ENCODE measurements at regions not wholly inside any gene's neighbourhood (a gene's known extent, or its start where the extent isn't known, plus 50 kb on each side); places are given as distances from the start of the nearest gene placed in this dataset.
"Not testable (repeated sequence)": the region's sequence is repeated elsewhere in the genome, so short reads cannot be mapped to it uniquely, and the experiment has no call there.

GRCh38 chr11:67881836-67882235, 122.1 kb downstream of the UNC93B1 start:
- H3K9me3 Mint-ChIP-seq (ENCODE audit: unreplicated experiment); DNase-seq (ENCODE audit: unreplicated experiment); H3K4me3 Mint-ChIP-seq (ENCODE audit: unreplicated experiment); H3K27ac Mint-ChIP-seq (ENCODE audit: low read depth, unreplicated experiment); H3K4me1 Mint-ChIP-seq (ENCODE audit: insufficient read depth, unreplicated experiment); CTCF ChIA-PET; POLR2A ChIA-PET; H3K36me3 Mint-ChIP-seq (ENCODE audit: insufficient read depth, unreplicated experiment); BruUV-seq (replicated peaks); intact Hi-C loops (cut with micrococcal nuclease): not testable (repeated sequence)
- peaks cover 51% of the 10 kb centered on the region for H3K27me3 Mint-ChIP-seq (ENCODE audit: insufficient read depth, unreplicated experiment)

GRCh38 chr11:67880594-67881196, 123.2 kb downstream of the UNC93B1 start:
- POLR2A ChIA-PET; DNase-seq (ENCODE audit: unreplicated experiment); H3K4me1 Mint-ChIP-seq (ENCODE audit: insufficient read depth, unreplicated experiment); CTCF ChIA-PET; H3K36me3 Mint-ChIP-seq (ENCODE audit: insufficient read depth, unreplicated experiment); H3K9me3 Mint-ChIP-seq (ENCODE audit: unreplicated experiment); intact Hi-C loops (cut with micrococcal nuclease); H3K4me3 Mint-ChIP-seq (ENCODE audit: unreplicated experiment); BruUV-seq (replicated peaks); H3K27ac Mint-ChIP-seq (ENCODE audit: low read depth, unreplicated experiment): not testable (repeated sequence)
- peaks cover 40% of the 10 kb centered on the region for H3K27me3 Mint-ChIP-seq (ENCODE audit: insufficient read depth, unreplicated experiment)

- H3K27ac Mint-ChIP-seq (ENCODE audit: low read depth, unreplicated experiment); H3K9me3 Mint-ChIP-seq (ENCODE audit: unreplicated experiment); POLR2A ChIA-PET; H3K4me3 Mint-ChIP-seq (ENCODE audit: unreplicated experiment); DNase-seq (ENCODE audit: unreplicated experiment); H3K36me3 Mint-ChIP-seq (ENCODE audit: insufficient read depth, unreplicated experiment); BruUV-seq (replicated peaks); CTCF ChIA-PET; intact Hi-C loops (cut with micrococcal nuclease); H3K4me1 Mint-ChIP-seq (ENCODE audit: insufficient read depth, unreplicated experiment): not testable (repeated sequence)
- peaks cover 36% of the 10 kb centered on the region for H3K27me3 Mint-ChIP-seq (ENCODE audit: insufficient read depth, unreplicated experiment)
These were observed 125.2 kb downstream of the UNC93B1 start for GRCh38 chr11:67878666-67879065.

GRCh38 chr11:67877316-67877715, 126.6 kb downstream of the UNC93B1 start:
- H3K27ac Mint-ChIP-seq (ENCODE audit: low read depth, unreplicated experiment); BruUV-seq (replicated peaks); CTCF ChIA-PET; DNase-seq (ENCODE audit: unreplicated experiment); H3K4me3 Mint-ChIP-seq (ENCODE audit: unreplicated experiment); H3K9me3 Mint-ChIP-seq (ENCODE audit: unreplicated experiment); H3K4me1 Mint-ChIP-seq (ENCODE audit: insufficient read depth, unreplicated experiment); H3K36me3 Mint-ChIP-seq (ENCODE audit: insufficient read depth, unreplicated experiment); POLR2A ChIA-PET; intact Hi-C loops (cut with micrococcal nuclease): not testable (repeated sequence)
- H3K27me3 Mint-ChIP-seq (ENCODE audit: insufficient read depth, unreplicated experiment): peaks cover 23% of the 10 kb centered on the region

DNA sequence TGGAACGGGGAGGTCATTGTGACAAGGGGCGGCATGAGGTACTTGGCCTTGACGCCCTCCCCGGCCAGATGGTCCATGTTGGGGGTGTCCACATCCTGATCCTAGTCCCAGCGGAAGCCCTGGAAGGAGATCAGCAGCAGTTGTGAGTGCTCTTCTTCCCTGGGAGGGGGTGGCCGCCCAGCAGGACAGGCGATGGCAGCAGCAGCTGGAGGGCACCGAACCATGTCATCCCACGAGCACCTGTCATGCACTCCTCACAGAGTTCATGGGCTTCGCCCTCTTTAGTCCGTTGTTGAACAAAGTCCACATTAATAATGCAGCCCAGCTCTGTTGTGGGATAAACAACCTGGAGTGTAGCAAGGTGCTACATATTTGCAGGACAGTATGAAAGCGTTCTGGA, 130.7 kb downstream of the UNC93B1 start:
- intact Hi-C loops (cut with micrococcal nuclease); BruUV-seq (replicated peaks): not testable (repeated sequence)
- CTCF ChIA-PET: interaction anchor here (0.9 kb wide), 1 partner anchor 83 kb away, joined by 5 read pairs; no protein-coding TSS in a partner anchor

GRCh38 chr11:67871168-67871567, 132.7 kb downstream of the UNC93B1 start:
- BruUV-seq (replicated peaks); H3K27ac Mint-ChIP-seq (ENCODE audit: low read depth, unreplicated experiment): not testable (repeated sequence)

More for the DNA sequence above, 130.7 kb downstream of the UNC93B1 start:
- H3K4me3 Mint-ChIP-seq (ENCODE audit: unreplicated experiment); POLR2A ChIA-PET; H3K27ac Mint-ChIP-seq (ENCODE audit: low read depth, unreplicated experiment); H3K36me3 Mint-ChIP-seq (ENCODE audit: insufficient read depth, unreplicated experiment); DNase-seq (ENCODE audit: unreplicated experiment); H3K9me3 Mint-ChIP-seq (ENCODE audit: unreplicated experiment); H3K4me1 Mint-ChIP-seq (ENCODE audit: insufficient read depth, unreplicated experiment): not testable (repeated sequence)
- H3K27me3 Mint-ChIP-seq (ENCODE audit: insufficient read depth, unreplicated experiment): peaks cover 32% of the 10 kb centered on the region

GRCh38 chr11:67862896-67863295, 141.0 kb downstream of the UNC93B1 start:
- intact Hi-C loops (cut with micrococcal nuclease); H3K4me1 Mint-ChIP-seq (ENCODE audit: insufficient read depth, unreplicated experiment); BruUV-seq (replicated peaks): not testable (repeated sequence)

More at GRCh38 chr11:67871168-67871567, 132.7 kb downstream of the UNC93B1 start:
- H3K9me3 Mint-ChIP-seq (ENCODE audit: unreplicated experiment); H3K4me3 Mint-ChIP-seq (ENCODE audit: unreplicated experiment); POLR2A ChIA-PET; H3K4me1 Mint-ChIP-seq (ENCODE audit: insufficient read depth, unreplicated experiment); DNase-seq (ENCODE audit: unreplicated experiment); intact Hi-C loops (cut with micrococcal nuclease); H3K36me3 Mint-ChIP-seq (ENCODE audit: insufficient read depth, unreplicated experiment); CTCF ChIA-PET: not testable (repeated sequence)
- H3K27me3 Mint-ChIP-seq (ENCODE audit: insufficient read depth, unreplicated experiment): peaks cover 48% of the 10 kb centered on the region

DNA sequence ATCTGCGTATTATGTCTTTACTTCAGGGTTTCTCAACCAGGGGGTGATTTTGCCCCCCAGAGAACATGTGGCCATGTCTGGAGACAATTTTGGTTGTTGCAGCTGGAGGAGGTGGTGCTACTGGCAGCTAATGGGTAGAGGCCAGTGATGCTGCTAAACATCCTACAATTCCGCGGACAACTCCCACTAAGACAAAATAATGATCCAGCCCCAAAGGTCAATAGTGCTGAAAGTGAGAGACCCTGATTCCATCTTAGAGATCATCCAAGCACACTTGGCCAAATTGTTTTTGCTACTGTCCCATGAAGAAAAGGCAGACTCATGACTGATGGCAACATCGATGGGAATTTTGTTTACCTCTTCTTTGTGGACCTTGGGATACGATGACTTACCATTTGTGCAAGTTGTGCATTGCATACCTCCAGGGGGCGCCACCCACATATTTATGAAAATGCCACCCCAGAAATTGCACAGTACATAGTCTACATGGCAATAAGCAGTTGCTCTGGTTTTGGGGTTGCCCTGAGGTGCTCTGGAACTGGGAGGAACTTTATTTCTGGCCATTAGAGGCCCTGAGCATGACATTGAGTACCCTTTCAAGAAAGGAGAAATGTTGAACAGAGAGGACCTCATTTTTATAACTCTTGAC, 144.3 kb downstream of the UNC93B1 start:
- intact Hi-C loops (cut with micrococcal nuclease); DNase-seq (ENCODE audit: unreplicated experiment); H3K36me3 Mint-ChIP-seq (ENCODE audit: insufficient read depth, unreplicated experiment); BruUV-seq (replicated peaks); H3K9me3 Mint-ChIP-seq (ENCODE audit: unreplicated experiment); H3K4me1 Mint-ChIP-seq (ENCODE audit: insufficient read depth, unreplicated experiment); H3K27ac Mint-ChIP-seq (ENCODE audit: low read depth, unreplicated experiment); H3K4me3 Mint-ChIP-seq (ENCODE audit: unreplicated experiment); POLR2A ChIA-PET: not testable (repeated sequence)
- CTCF ChIA-PET: interaction anchor here (0.7 kb wide), 1 partner anchor 1670 kb away, joined by 3 read pairs; no protein-coding TSS in a partner anchor
- H3K27me3 Mint-ChIP-seq (ENCODE audit: insufficient read depth, unreplicated experiment): peaks cover 41% of the 10 kb centered on the region

More at GRCh38 chr11:67862896-67863295, 141.0 kb downstream of the UNC93B1 start:
- POLR2A ChIA-PET; H3K27ac Mint-ChIP-seq (ENCODE audit: low read depth, unreplicated experiment); H3K4me3 Mint-ChIP-seq (ENCODE audit: unreplicated experiment); CTCF ChIA-PET; H3K9me3 Mint-ChIP-seq (ENCODE audit: unreplicated experiment); DNase-seq (ENCODE audit: unreplicated experiment); H3K36me3 Mint-ChIP-seq (ENCODE audit: insufficient read depth, unreplicated experiment): not testable (repeated sequence)
- peaks cover 23% of the 10 kb centered on the region for H3K27me3 Mint-ChIP-seq (ENCODE audit: insufficient read depth, unreplicated experiment)

DNA sequence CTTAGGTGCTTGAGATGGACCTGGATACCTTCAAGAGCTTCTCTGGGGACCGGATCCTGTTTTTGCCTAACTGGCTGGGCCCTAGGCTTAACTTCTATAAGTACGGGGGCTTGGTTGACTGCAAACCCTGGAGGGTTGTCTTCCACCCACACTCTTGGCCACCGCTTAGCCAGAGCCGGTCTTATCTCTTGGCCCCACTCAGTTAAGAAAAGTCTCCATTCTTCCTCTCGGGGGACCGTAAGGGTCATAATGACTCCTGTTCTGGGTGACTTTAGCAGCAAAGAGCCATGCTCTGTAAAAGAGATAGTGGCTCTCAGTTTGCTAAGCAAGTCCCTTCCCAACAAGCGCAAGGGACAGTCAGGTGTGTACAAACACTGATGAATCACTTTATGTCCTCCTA, 153.2 kb downstream of the UNC93B1 start:
- H3K4me3 Mint-ChIP-seq (ENCODE audit: unreplicated experiment); POLR2A ChIA-PET; BruUV-seq (replicated peaks); CTCF ChIA-PET; H3K36me3 Mint-ChIP-seq (ENCODE audit: insufficient read depth, unreplicated experiment); H3K4me1 Mint-ChIP-seq (ENCODE audit: insufficient read depth, unreplicated experiment); intact Hi-C loops (cut with micrococcal nuclease); H3K9me3 Mint-ChIP-seq (ENCODE audit: unreplicated experiment); DNase-seq (ENCODE audit: unreplicated experiment); H3K27ac Mint-ChIP-seq (ENCODE audit: low read depth, unreplicated experiment): not testable (repeated sequence)
- peaks cover 54% of the 10 kb centered on the region for H3K27me3 Mint-ChIP-seq (ENCODE audit: insufficient read depth, unreplicated experiment)

Data from MCF 10A (cell line).